H9 (cell line): ENCODE measurements at regions not wholly inside any gene's neighbourhood (a gene's known extent, or its start where the extent isn't known, plus 50 kb on each side); places are given as distances from the start of the nearest gene placed in this dataset.

Experiments
- DNase-seq: peaks from one replicate; pipeline ENCODE4 v3.0.0-alpha.2; 2017
- H2AFZ ChIP-seq: one replicate; pipeline ENCODE4 v1.6.1; 2013; ENCODE audit warnings: mild to moderate bottlenecking, low read length, control low read depth, moderate library complexity
- H2AK5ac ChIP-seq: 2 replicates; pipeline ENCODE4 v1.6.1; 2013; ENCODE audit warnings: low read length, control low read depth, mixed read lengths; ENCODE audit not compliant: insufficient read length
- H2BK120ac ChIP-seq: one replicate; pipeline ENCODE4 v1.6.1; 2013; ENCODE audit warnings: low read depth, mild to moderate bottlenecking, low read length, control low read depth, inconsistent platforms; ENCODE audit not compliant: poor library complexity, severe bottlenecking
- H2BK12ac ChIP-seq: 2 replicates; pipeline ENCODE4 v1.6.1; 2013; ENCODE audit warnings: low read length, control low read depth, mixed read lengths, low read depth; ENCODE audit not compliant: insufficient read length
- H2BK15ac ChIP-seq: 2 replicates; pipeline ENCODE4 v1.6.1; 2013; ENCODE audit warnings: low read depth, low read length, control low read depth
- H2BK20ac ChIP-seq: one replicate; pipeline ENCODE4 v1.6.1; 2013; ENCODE audit warnings: low read depth, mild to moderate bottlenecking, low read length, control low read depth, inconsistent platforms; ENCODE audit not compliant: poor library complexity, severe bottlenecking
- H2BK5ac ChIP-seq: 2 replicates; pipeline ENCODE4 v1.6.1; 2013; ENCODE audit warnings: low read length, control low read depth, mixed read lengths; ENCODE audit not compliant: insufficient read length
- H3K14ac ChIP-seq: 2 replicates; pipeline ENCODE4 v1.6.1; 2013; ENCODE audit warnings: low read length, control low read depth; ENCODE audit not compliant: insufficient read depth
- H3K18ac ChIP-seq: 2 replicates; pipeline ENCODE4 v1.6.1; 2013; ENCODE audit warnings: low read depth, mild to moderate bottlenecking, mixed read lengths, low read length, control low read depth; ENCODE audit not compliant: insufficient read length
- H3K23ac ChIP-seq: 2 replicates; pipeline ENCODE4 v1.6.1; 2013; ENCODE audit warnings: low read length, control low read depth, mixed read lengths, low read depth; ENCODE audit not compliant: insufficient read length
- H3K23me2 ChIP-seq: 2 replicates; pipeline ENCODE4 v1.6.1; 2013; ENCODE audit warnings: low read depth, mild to moderate bottlenecking, mixed read lengths, low read length, control low read depth; ENCODE audit not compliant: insufficient read length, poor library complexity, severe bottlenecking
- H3K27ac ChIP-seq: 2 replicates; pipeline ENCODE4 v1.5.1; 2013; ENCODE audit warnings: low read length, control low read depth, mixed read lengths, low read depth; ENCODE audit not compliant: insufficient read length
- H3K27me3 ChIP-seq: 2 replicates; pipeline ENCODE4 v1.6.1; 2013; ENCODE audit warnings: low read length, control low read depth, inconsistent platforms; ENCODE audit not compliant: insufficient read depth
- H3K4ac ChIP-seq: 2 replicates; pipeline ENCODE4 v1.6.1; 2013; ENCODE audit warnings: low read depth, mild to moderate bottlenecking, control low read depth, inconsistent platforms, low read length, moderate library complexity
- H3K4me1 ChIP-seq: 2 replicates; pipeline ENCODE4 v1.6.1; 2013; ENCODE audit warnings: low read length, control low read depth, inconsistent platforms; ENCODE audit not compliant: insufficient read depth
- H3K4me2 ChIP-seq: 2 replicates; pipeline ENCODE4 v1.6.1; 2013; ENCODE audit warnings: low read length, control low read depth, mixed read lengths; ENCODE audit not compliant: insufficient read length, insufficient read depth
- H3K56ac ChIP-seq: 2 replicates; pipeline ENCODE4 v1.6.1; 2013; ENCODE audit warnings: low read depth, mild to moderate bottlenecking, mixed read lengths, low read length, control low read depth; ENCODE audit not compliant: insufficient read length
- H3K79me1 ChIP-seq: 2 replicates; pipeline ENCODE4 v1.6.1; 2013; ENCODE audit warnings: low read depth, mild to moderate bottlenecking, moderate library complexity, low read length, control low read depth, inconsistent platforms; ENCODE audit not compliant: insufficient read depth, poor library complexity, severe bottlenecking
- H3K79me2 ChIP-seq: 2 replicates; pipeline ENCODE4 v1.6.1; 2013; ENCODE audit warnings: low read length, control low read depth, inconsistent platforms; ENCODE audit not compliant: insufficient read depth
- H3K9ac ChIP-seq: 2 replicates; pipeline ENCODE4 v1.6.1; 2013; ENCODE audit warnings: low read length, control low read depth, mixed read lengths; ENCODE audit not compliant: insufficient read length; ENCODE audit errors: extremely low read depth
- H3K9me3 ChIP-seq: one replicate; pipeline ENCODE4 v1.6.1; 2013; ENCODE audit warnings: low read depth, low read length, inconsistent platforms; ENCODE audit not compliant: control insufficient read depth
- H3T11ph ChIP-seq: one replicate; pipeline ENCODE4 v1.6.1; 2013; ENCODE audit warnings: mild to moderate bottlenecking, low read length, control low read depth, inconsistent platforms
- H4K20me1 ChIP-seq: one replicate; pipeline ENCODE4 v1.6.1; 2013; ENCODE audit not compliant: control insufficient read depth, insufficient read length, insufficient read depth
- H4K5ac ChIP-seq: 2 replicates; pipeline ENCODE4 v1.6.1; 2013; ENCODE audit warnings: low read depth, mild to moderate bottlenecking, mixed read lengths, low read length, control low read depth; ENCODE audit not compliant: insufficient read length
- H4K8ac ChIP-seq: replicated peaks from 2 replicates; pipeline ENCODE4 v1.6.1; 2013; ENCODE audit warnings: low read length, control low read depth, mixed read lengths, low read depth; ENCODE audit not compliant: insufficient read length
- H4K91ac ChIP-seq: 2 replicates; pipeline ENCODE4 v1.6.1; 2013; ENCODE audit warnings: low read depth, mild to moderate bottlenecking, moderate library complexity, mixed read lengths, low read length, control low read depth; ENCODE audit not compliant: insufficient read length
- H3K27ac Mint-ChIP-seq, 3 experiments: 2 replicates in 2 of 3; 3 replicates in 1 of 3; pipeline ENCODE4 v1.8.0; 2020 to 2021; ENCODE audit warnings: mixed read lengths in 3 of 3, mild to moderate bottlenecking in 1 of 3, moderate library complexity in 1 of 3
- H3K27me3 Mint-ChIP-seq: 2 replicates; pipeline ENCODE4 v1.8.0; 2021; ENCODE audit warnings: low read depth, mild to moderate bottlenecking, moderate library complexity, mixed read lengths
- H3K36me3 Mint-ChIP-seq, 3 experiments: 2 replicates in 2 of 3; 3 replicates in 1 of 3; pipeline ENCODE4 v1.8.0; 2020 to 2021; ENCODE audit warnings: low read depth in 3 of 3, mixed read lengths in 3 of 3; ENCODE audit not compliant: insufficient read depth in 1 of 3
- H3K4me1 Mint-ChIP-seq, 2 experiments: 2 replicates each; pipeline ENCODE4 v1.8.0; 2020; ENCODE audit warnings: mixed read lengths in 2 of 2
- H3K4me3 Mint-ChIP-seq, 2 experiments: 2 replicates in 1 of 2; 3 replicates in 1 of 2; pipeline ENCODE4 v1.8.0; 2020 to 2021; ENCODE audit warnings: mild to moderate bottlenecking in 2 of 2, mixed read lengths in 2 of 2, moderate library complexity in 1 of 2
- H3K9me3 Mint-ChIP-seq, 2 experiments: 2 replicates in 1 of 2; 3 replicates in 1 of 2; pipeline ENCODE4 v1.8.0; 2020; ENCODE audit warnings: mild to moderate bottlenecking in 2 of 2, mixed read lengths in 2 of 2, moderate library complexity in 1 of 2
- CTCF ChIP-seq: fragments of 200-600 bp; sonication (generic); conservative IDR thresholded peaks from 3 replicates; pipeline ENCODE4 v1.8.0; 2021; ENCODE audit warnings: antibody characterized with exemption, mild to moderate bottlenecking
- WGBS: extraction: QIAGEN DNeasy Blood & Tissue Kit; methylation state at CpG from one replicate; pipeline ENCODE4 v1.1.7; 2013; ENCODE audit warnings: missing lambda C conversion rate, low lambda C conversion rate, mixed read lengths; ENCODE audit not compliant: insufficient read length; ENCODE audit errors: extremely low coverage; 5-methylcytosine and 5-hydroxymethylcytosine counted together

GRCh38 chrX:2577844-2578466, 77.2 kb upstream of the DHRSX start:
- no peak for TF ChIP-seq CTCF
- H3K27ac ChIP-seq: no peak overlapping the region
- H3K4me2 ChIP-seq: no peak overlapping the region
- no peak overlapping the region for H2BK120ac ChIP-seq
- H3T11ph ChIP-seq: no peak overlapping the region
- no peak overlapping the region for H4K5ac ChIP-seq
- H2BK20ac ChIP-seq: no peak overlapping the region
- no peaks in the 10 kb centered on the region; a peak in 1 of 7 replicates for H3K36me3 Mint-ChIP-seq
- H3K4me1 Mint-ChIP-seq: peaks cover 28 to 33% of the 10 kb centered on the region in 2 experiments
- peaks cover 13% of the 10 kb centered on the region for H3K27me3 ChIP-seq
- no peak overlapping the region for H3K23ac ChIP-seq
- H4K8ac ChIP-seq: no peak overlapping the region
- no peak overlapping the region for H2BK12ac ChIP-seq
- no peak overlapping the region for H3K14ac ChIP-seq
- no peak overlapping the region for H3K9ac ChIP-seq
- H2BK5ac ChIP-seq: no peak overlapping the region
- WGBS: no CpG with 5 or more reads among the region's 15 CpGs
- peaks cover 23% of the 10 kb centered on the region for H3K27me3 Mint-ChIP-seq
- no peak overlapping the region for H3K4me3 Mint-ChIP-seq
- peaks cover 2% of the 10 kb centered on the region for H3K23me2 ChIP-seq
- H3K79me1 ChIP-seq: no peaks in the 10 kb centered on the region
- H3K56ac ChIP-seq: no peak overlapping the region
- no peak for DNase-seq
- no peak overlapping the region for H3K4ac ChIP-seq
- H3K18ac ChIP-seq: no peak overlapping the region
- no peaks in the 10 kb centered on the region; the same call in 1 of the 2 replicates for H3K4me1 ChIP-seq
- no peak overlapping the region for H2BK15ac ChIP-seq
- no peaks in the 10 kb centered on the region; a peak in 1 of 5 replicates for H3K9me3 Mint-ChIP-seq
- H3K79me2 ChIP-seq: no peaks in the 10 kb centered on the region
- no peaks in the 10 kb centered on the region for H4K20me1 ChIP-seq
- no peak overlapping the region for H2AFZ ChIP-seq
- H3K9me3 ChIP-seq: no peaks in the 10 kb centered on the region
- peak overlapping the region in 1 of 3 experiments; percentile 24; a peak in 1 of 7 replicates for H3K27ac Mint-ChIP-seq
- no peak overlapping the region for H4K91ac ChIP-seq
- H2AK5ac ChIP-seq: no peak overlapping the region
